Trophoblast cell (in vitro differentiated cells and primary cell): ENCODE measurements at regions not wholly inside any gene's neighbourhood (a gene's known extent, or its start where the extent isn't known, plus 50 kb on each side); places are given as distances from the start of the nearest gene placed in this dataset.
"Not testable (repeated sequence)": the region's sequence is repeated elsewhere in the genome, so short reads cannot be mapped to it uniquely, and the experiment has no call there.

Source experiments
- DNase-seq, 2 donors: peaks; one replicate each; pipeline ENCODE4 v3.0.0-alpha.2; 2016
- H2AFZ ChIP-seq: 2 replicates; pipeline ENCODE4 v1.6.1; 2013; ENCODE audit warnings: low read length, moderate library complexity, mild to moderate bottlenecking; ENCODE audit not compliant: insufficient read depth, poor library complexity
- H2AK5ac ChIP-seq: 2 replicates; pipeline ENCODE4 v1.6.1; 2013; ENCODE audit warnings: mild to moderate bottlenecking, low read length
- H2BK120ac ChIP-seq: 2 replicates; pipeline ENCODE4 v1.6.1; 2013; ENCODE audit warnings: low read length, mild to moderate bottlenecking, moderate library complexity; ENCODE audit not compliant: insufficient read depth, poor library complexity
- H2BK12ac ChIP-seq: 2 replicates; pipeline ENCODE4 v1.6.1; 2013; ENCODE audit warnings: mild to moderate bottlenecking, low read length, moderate library complexity
- H2BK5ac ChIP-seq: 2 replicates; pipeline ENCODE4 v1.6.1; 2013; ENCODE audit warnings: low read length, low read depth, moderate library complexity, mild to moderate bottlenecking; ENCODE audit not compliant: poor library complexity
- H3K14ac ChIP-seq: 2 replicates; pipeline ENCODE4 v1.6.1; 2013; ENCODE audit warnings: mild to moderate bottlenecking, low read length
- H3K18ac ChIP-seq: 2 replicates; pipeline ENCODE4 v1.6.1; 2013; ENCODE audit warnings: mild to moderate bottlenecking, low read length
- H3K23ac ChIP-seq: 2 replicates; pipeline ENCODE4 v1.6.1; 2013; ENCODE audit warnings: low read length
- H3K27ac ChIP-seq: 2 replicates; pipeline ENCODE4 v1.5.1; 2013; ENCODE audit warnings: low read depth, mild to moderate bottlenecking, inconsistent platforms, low read length, moderate library complexity
- H3K27me3 ChIP-seq: 2 replicates; pipeline ENCODE4 v1.6.1; 2013; ENCODE audit warnings: inconsistent platforms, mild to moderate bottlenecking, low read length, moderate library complexity; ENCODE audit not compliant: insufficient read depth
- H3K36me3 ChIP-seq, 2 experiments: 1 replicate in 1 of 2; 2 replicates in 1 of 2; pipeline ENCODE4 v1.6.1; 2013; ENCODE audit warnings: low read length in 2 of 2, mild to moderate bottlenecking in 2 of 2, moderate library complexity in 1 of 2; ENCODE audit not compliant: insufficient read depth in 2 of 2, control insufficient read depth in 1 of 2
- H3K4ac ChIP-seq: 2 replicates; pipeline ENCODE4 v1.6.1; 2013; ENCODE audit warnings: low read depth, mild to moderate bottlenecking, low read length, moderate library complexity
- H3K4me1 ChIP-seq, 2 experiments: 1 replicate in 1 of 2; 2 replicates in 1 of 2; pipeline ENCODE4 v1.6.1; 2013; ENCODE audit warnings: low read length in 2 of 2, mild to moderate bottlenecking in 2 of 2, moderate library complexity in 1 of 2; ENCODE audit not compliant: insufficient read depth in 2 of 2, control insufficient read depth in 1 of 2
- H3K4me2 ChIP-seq: 2 replicates; pipeline ENCODE4 v1.6.1; 2013; ENCODE audit warnings: inconsistent platforms, mild to moderate bottlenecking, low read length, moderate library complexity
- H3K4me3 ChIP-seq: 2 replicates; pipeline ENCODE4 v1.5.1; 2013; ENCODE audit warnings: mild to moderate bottlenecking, low read depth, low read length, inconsistent platforms
- H3K79me1 ChIP-seq: one replicate; pipeline ENCODE4 v1.6.1; 2013; ENCODE audit warnings: low read length
- H3K79me2 ChIP-seq: 2 replicates; pipeline ENCODE4 v1.6.1; 2013; ENCODE audit warnings: low read length, mild to moderate bottlenecking; ENCODE audit not compliant: control insufficient read depth, insufficient read depth, poor library complexity
- H3K9ac ChIP-seq: 2 replicates; pipeline ENCODE4 v1.6.1; 2013; ENCODE audit warnings: mild to moderate bottlenecking, low read length
- H3K9me3 ChIP-seq: 2 replicates; pipeline ENCODE4 v1.6.1; 2013; ENCODE audit warnings: low read depth, mild to moderate bottlenecking, control low read depth, inconsistent platforms, low read length; ENCODE audit not compliant: insufficient read depth
- H4K12ac ChIP-seq: 2 replicates; pipeline ENCODE4 v1.6.1; 2013; ENCODE audit warnings: low read depth, mild to moderate bottlenecking, low read length, moderate library complexity
- H4K8ac ChIP-seq: 2 replicates; pipeline ENCODE4 v1.6.1; 2013; ENCODE audit warnings: low read depth, mild to moderate bottlenecking, low read length, moderate library complexity
- H4K91ac ChIP-seq: one replicate; pipeline ENCODE4 v1.6.1; 2013; ENCODE audit warnings: low read depth, mild to moderate bottlenecking, low read length, moderate library complexity
- WGBS: extraction: QIAGEN DNeasy Blood & Tissue Kit; methylation state at CpG from one replicate; pipeline ENCODE4 v1.1.7; 2013; ENCODE audit warnings: missing lambda C conversion rate; ENCODE audit not compliant: insufficient read length, insufficient coverage; ENCODE audit errors: extremely low coverage; 5-methylcytosine and 5-hydroxymethylcytosine counted together

DNA sequence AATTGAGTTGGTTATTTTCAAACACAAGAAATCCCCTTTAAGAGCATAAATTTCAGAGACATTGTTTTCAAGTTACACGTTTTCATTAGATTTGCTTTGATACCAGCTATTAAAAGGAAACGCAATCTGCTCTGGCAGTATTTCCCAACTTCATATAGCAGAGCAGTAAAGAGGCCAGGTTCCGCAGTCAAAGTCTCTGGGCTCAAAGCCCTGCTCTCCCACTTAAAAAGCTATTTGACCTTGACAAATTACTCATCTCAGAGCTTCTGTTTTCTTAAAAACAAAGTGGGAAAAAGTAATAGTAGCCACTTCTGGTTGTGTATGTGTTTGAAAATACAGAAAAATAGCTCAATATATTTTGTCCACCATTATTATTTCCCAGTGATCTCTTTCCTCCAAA lies 89.7 kb upstream of the CDYL2 start:
- no peak overlapping the region for H2BK12ac ChIP-seq
- H3K14ac ChIP-seq: no peak overlapping the region
- no peak overlapping the region for H3K9ac ChIP-seq
- H4K8ac ChIP-seq: no peak overlapping the region
- H3K9me3 ChIP-seq: no peaks in the 10 kb centered on the region
- no peak overlapping the region for H3K4ac ChIP-seq
- no peaks in the 10 kb centered on the region for H3K79me1 ChIP-seq
- H3K4me2 ChIP-seq: no peak overlapping the region
- H2AK5ac ChIP-seq: no peak overlapping the region
- H4K91ac ChIP-seq: no peak overlapping the region
- no peak overlapping the region for H4K12ac ChIP-seq
- no peak for DNase-seq
- H3K27ac ChIP-seq: no peak overlapping the region
- no peaks in the 10 kb centered on the region for H3K79me2 ChIP-seq
- no peaks in the 10 kb centered on the region for H3K4me1 ChIP-seq
- no peak overlapping the region for H2BK120ac ChIP-seq
- no peaks in the 10 kb centered on the region for H3K27me3 ChIP-seq
- H3K23ac ChIP-seq: no peak overlapping the region
- no peak overlapping the region for H3K18ac ChIP-seq
- H2AFZ ChIP-seq: no peak overlapping the region
- H3K4me3 ChIP-seq: no peak overlapping the region
- WGBS: no CpG with 5 or more reads among the region's 3 CpGs
- no peak overlapping the region for H2BK5ac ChIP-seq
- no peaks in the 10 kb centered on the region for H3K36me3 ChIP-seq

DNA sequence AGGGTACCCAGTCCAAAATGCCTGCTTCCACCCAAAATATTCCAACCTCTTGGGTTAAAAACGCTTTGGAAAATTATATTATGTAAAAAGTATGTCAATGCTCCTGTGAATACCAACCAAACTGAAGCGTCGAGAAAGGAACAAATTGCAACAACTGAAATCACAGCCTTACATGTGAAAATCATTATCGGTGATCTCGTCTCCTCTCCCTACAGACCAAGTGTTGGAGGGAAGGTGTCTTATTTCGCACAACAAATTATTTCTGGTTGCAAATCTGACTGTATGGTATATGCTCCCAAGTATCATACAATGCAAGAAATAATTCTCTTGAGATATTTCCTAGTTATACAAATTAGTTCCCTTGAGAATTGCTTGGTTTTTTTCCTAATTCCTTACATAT lies 89.3 kb upstream of the CDYL2 start:
- Histone ChIP-seq H3K36me3 (no peaks in the 10 kb centered on the region), H3K79me1 (no peaks in the 10 kb centered on the region), H3K4me2 (no peak overlapping the region), H2BK120ac (no peak overlapping the region), H2AK5ac (no peak overlapping the region), H4K12ac (no peak overlapping the region), H3K9me3 (no peaks in the 10 kb centered on the region), H3K79me2 (no peaks in the 10 kb centered on the region), H3K14ac (no peak overlapping the region), H3K27me3 (no peaks in the 10 kb centered on the region), H3K4ac (no peak overlapping the region), H3K9ac (no peak overlapping the region), H4K8ac (no peak overlapping the region), H4K91ac (no peak overlapping the region), H2BK12ac (no peak overlapping the region), H2AFZ (no peak overlapping the region), H3K4me3 (no peak overlapping the region), H3K23ac (no peak overlapping the region), H3K18ac (no peak overlapping the region), H3K4me1 (no peaks in the 10 kb centered on the region), H3K27ac (no peak overlapping the region), H2BK5ac (no peak overlapping the region)
- WGBS: no CpG with 5 or more reads among the region's 6 CpGs
- DNase-seq: no peak

DNA sequence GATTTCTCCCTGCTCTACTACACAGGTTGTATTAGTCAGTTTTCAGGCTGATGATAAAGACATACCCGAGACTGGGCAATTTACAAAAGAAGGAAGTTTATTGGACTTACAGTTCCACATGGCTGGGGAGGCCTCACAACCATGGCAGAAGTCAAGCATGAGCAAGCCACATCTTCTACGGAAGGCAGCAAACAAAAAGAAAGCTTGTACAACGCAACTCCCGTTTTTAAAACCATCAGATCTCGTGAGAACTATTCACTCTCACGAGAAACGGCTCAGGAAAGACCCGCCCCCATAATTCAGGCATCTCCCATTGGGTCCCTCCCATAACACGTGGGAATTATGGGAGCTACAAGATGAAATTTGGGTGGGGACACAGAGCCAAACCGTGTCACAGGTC lies 88.0 kb upstream of the CDYL2 start:
- H2AFZ ChIP-seq, DNase-seq, H4K12ac ChIP-seq, H2BK120ac ChIP-seq, H3K27me3 ChIP-seq, H3K79me1 ChIP-seq, H3K4ac ChIP-seq, H3K18ac ChIP-seq, H2AK5ac ChIP-seq, H3K9ac ChIP-seq, H2BK5ac ChIP-seq, H3K79me2 ChIP-seq, H3K4me3 ChIP-seq, H4K8ac ChIP-seq, H2BK12ac ChIP-seq, H3K36me3 ChIP-seq, H3K23ac ChIP-seq, H3K27ac ChIP-seq, H3K9me3 ChIP-seq, H3K14ac ChIP-seq, H4K91ac ChIP-seq, H3K4me1 ChIP-seq, H3K4me2 ChIP-seq: not testable (repeated sequence)
- WGBS: no CpG with 5 or more reads among the region's 10 CpGs

DNA sequence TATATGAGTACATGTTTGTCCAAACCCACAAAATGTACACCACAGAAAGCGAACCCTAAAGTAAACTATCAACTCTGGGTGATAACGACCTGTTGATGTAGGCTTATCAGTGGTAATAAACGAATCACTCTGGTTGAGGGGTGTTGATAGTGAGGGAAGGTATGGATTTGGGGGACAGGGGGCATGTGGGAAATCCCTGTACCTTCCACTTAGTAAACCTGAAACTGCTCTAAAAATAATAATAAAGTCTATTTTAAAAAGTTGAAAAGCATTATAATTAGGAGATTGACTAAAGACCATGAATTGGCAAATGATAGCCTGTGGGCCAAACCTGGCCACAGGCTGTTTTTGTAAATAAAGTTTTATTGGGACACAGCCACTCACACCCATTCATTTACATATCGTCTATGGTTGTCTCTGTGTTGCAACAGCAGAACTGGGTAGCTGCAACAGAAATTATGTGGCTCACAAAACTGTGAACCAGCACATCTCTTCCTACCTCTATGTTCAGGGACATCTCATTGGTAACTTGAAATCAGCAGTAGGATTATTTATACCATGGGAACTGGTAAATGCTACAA lies 85.5 kb upstream of the CDYL2 start:
- no peak overlapping the region for H3K14ac ChIP-seq
- no peak overlapping the region for H4K8ac ChIP-seq
- H3K4ac ChIP-seq: no peak overlapping the region
- no peaks in the 10 kb centered on the region for H3K27me3 ChIP-seq
- no peak overlapping the region for H3K18ac ChIP-seq
- no peak for DNase-seq
- no peak overlapping the region for H2BK5ac ChIP-seq
- H2BK120ac ChIP-seq: no peak overlapping the region
- H3K4me2 ChIP-seq: no peak overlapping the region
- H3K4me1 ChIP-seq: no peaks in the 10 kb centered on the region
- H2BK12ac ChIP-seq: no peak overlapping the region
- H3K79me1 ChIP-seq: no peaks in the 10 kb centered on the region
- H3K23ac ChIP-seq: no peak overlapping the region
- no peak overlapping the region for H2AFZ ChIP-seq
- H3K9me3 ChIP-seq: no peaks in the 10 kb centered on the region
- H3K36me3 ChIP-seq: no peaks in the 10 kb centered on the region
- no peak overlapping the region for H4K12ac ChIP-seq
- H2AK5ac ChIP-seq: no peak overlapping the region
- H3K9ac ChIP-seq: no peak overlapping the region
- H3K27ac ChIP-seq: no peak overlapping the region
- H4K91ac ChIP-seq: no peak overlapping the region
- H3K4me3 ChIP-seq: no peak overlapping the region
- no CpG with 5 or more reads among the region's 4 CpGs for WGBS
- no peaks in the 10 kb centered on the region for H3K79me2 ChIP-seq
